ENCODE measurements at regions not wholly inside any gene's neighbourhood (a gene's known extent, or its start where the extent isn't known, plus 50 kb on each side); places are given as distances from the start of the nearest gene placed in this dataset.

DNA sequence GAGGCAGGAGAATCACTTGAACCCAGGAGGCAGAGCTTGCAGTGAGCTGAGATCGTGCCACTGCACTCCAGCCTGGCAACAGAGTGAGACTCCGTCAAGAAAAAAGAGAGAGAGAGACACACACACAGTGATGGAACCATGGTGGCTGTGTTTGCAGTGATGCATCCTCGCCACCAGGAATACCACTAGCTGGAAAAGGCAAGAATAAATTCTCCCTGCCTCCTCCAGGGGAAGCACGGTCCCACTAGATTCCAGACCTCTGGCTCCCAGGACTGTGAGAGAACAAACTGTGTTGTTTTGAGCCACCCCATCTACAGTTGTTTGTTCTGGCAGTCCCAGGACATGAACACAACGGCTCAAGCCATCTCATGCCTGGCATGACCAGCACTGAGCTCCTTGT, 320.3 kb upstream of the FOXK1 start:
- TF ChIP-seq, protein P1, sequence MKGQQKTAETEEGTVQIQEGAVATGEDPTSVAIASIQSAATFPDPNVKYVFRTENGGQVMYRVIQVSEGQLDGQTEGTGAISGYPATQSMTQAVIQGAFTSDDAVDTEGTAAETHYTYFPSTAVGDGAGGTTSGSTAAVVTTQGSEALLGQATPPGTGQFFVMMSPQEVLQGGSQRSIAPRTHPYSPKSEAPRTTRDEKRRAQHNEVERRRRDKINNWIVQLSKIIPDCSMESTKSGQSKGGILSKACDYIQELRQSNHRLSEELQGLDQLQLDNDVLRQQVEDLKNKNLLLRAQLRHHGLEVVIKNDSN (IDR thresholded peaks at IDR 0.05), result no peak
- TF ChIP-seq YY1 (IDR thresholded peaks at IDR 0.05; ENCODE audit: low read depth) (no peak), FOXM1 (IDR thresholded peaks at IDR 0.05; ENCODE audit: borderline replicate concordance, low read depth) (no peak), REST (IDR thresholded peaks at IDR 0.05; ENCODE audit: low read depth) (no peak), EGR1 (IDR thresholded peaks at IDR 0.05) (no peak), TAF1 (IDR thresholded peaks at IDR 0.05; ENCODE audit: low read depth) (no peak), RAD21 (IDR thresholded peaks at IDR 0.05; ENCODE audit: low read depth) (no peak), EP300 (IDR thresholded peaks at IDR 0.05; ENCODE audit: borderline replicate concordance) (no peak), TEAD4 (IDR thresholded peaks at IDR 0.05) (no peak)
